Activated CD4-positive, alpha-beta T cell treated with anti-CD3 and anti-CD28 coated beads, Interleukin-2, amount 50 U/mL, for 24 hours (primary cell): ENCODE measurements at regions not wholly inside any gene's neighbourhood (a gene's known extent, or its start where the extent isn't known, plus 50 kb on each side); places are given as distances from the start of the nearest gene placed in this dataset.
"Not testable (repeated sequence)": the region's sequence is repeated elsewhere in the genome, so short reads cannot be mapped to it uniquely, and the experiment has no call there.

ENCODE experiments used
- DNase-seq, 2 donors: peaks; one replicate each; pipeline ENCODE4 v3.0.0-alpha.2; 2020; ENCODE audit warnings: low read depth in 1 of 2, low spot score in 1 of 2

GRCh38 chr10:63077800-63078199, 55.3 kb upstream of the NRBF2 start:
- no peak for DNase-seq

- DNase-seq: no peak
These were observed 60.2 kb upstream of the NRBF2 start for GRCh38 chr10:63072951-63073350.

GRCh38 chr10:63071145-63071544, 62.0 kb upstream of the NRBF2 start:
- DNase-seq: no peak

- DNase-seq: no peak
These were observed 63.8 kb upstream of the NRBF2 start for GRCh38 chr10:63069318-63069717.

GRCh38 chr10:63068246-63068645, 64.9 kb upstream of the NRBF2 start:
- DNase-seq: no peak

- DNase-seq: no peak
These were observed 66.5 kb upstream of the NRBF2 start for GRCh38 chr10:63066606-63067005.

- DNase-seq: no peak
These were observed 68.4 kb upstream of the NRBF2 start for GRCh38 chr10:63064706-63065105.

GRCh38 chr10:63058236-63058635, 74.9 kb upstream of the NRBF2 start:
- no peak for DNase-seq

GRCh38 chr10:63057509-63057908, 75.6 kb upstream of the NRBF2 start:
- DNase-seq: no peak

GRCh38 chr10:63055705-63056104, 77.4 kb upstream of the NRBF2 start:
- no peak for DNase-seq

- no peak for DNase-seq
These were observed 78.1 kb upstream of the NRBF2 start for GRCh38 chr10:63054889-63055611.

GRCh38 chr10:63052083-63052482, 81.0 kb upstream of the NRBF2 start:
- DNase-seq: no peak

GRCh38 chr10:63042256-63042655, 90.9 kb upstream of the NRBF2 start:
- DNase-seq: no peak

- not testable (repeated sequence) for DNase-seq
These were observed 99.4 kb upstream of the NRBF2 start for GRCh38 chr10:63033616-63034185.

- DNase-seq: no peak
These were observed 102.6 kb upstream of the NRBF2 start for GRCh38 chr10:63030536-63030935.

GRCh38 chr10:63027531-63027930, 105.6 kb upstream of the NRBF2 start:
- no peak for DNase-seq

- no peak for DNase-seq
These were observed 111.9 kb upstream of the NRBF2 start for GRCh38 chr10:63021225-63021624.

GRCh38 chr10:63013755-63014154, 119.4 kb upstream of the NRBF2 start:
- no peak for DNase-seq

- no peak for DNase-seq
These were observed 120.5 kb upstream of the NRBF2 start for GRCh38 chr10:63012623-63013022.

- DNase-seq: no peak
These were observed 122.9 kb upstream of the NRBF2 start for GRCh38 chr10:63010203-63010602.

GRCh38 chr10:63008491-63008890, 124.6 kb upstream of the NRBF2 start:
- no peak for DNase-seq

GRCh38 chr10:63007112-63007511, 126.0 kb upstream of the NRBF2 start:
- DNase-seq: no peak

- DNase-seq: no peak
These were observed 127.9 kb upstream of the NRBF2 start for GRCh38 chr10:63005246-63005645.
